ENCODE measurements at regions not wholly inside any gene's neighbourhood (a gene's known extent, or its start where the extent isn't known, plus 50 kb on each side); places are given as distances from the start of the nearest gene placed in this dataset.
"Not testable (repeated sequence)": the region's sequence is repeated elsewhere in the genome, so short reads cannot be mapped to it uniquely, and the experiment has no call there.

DNA sequence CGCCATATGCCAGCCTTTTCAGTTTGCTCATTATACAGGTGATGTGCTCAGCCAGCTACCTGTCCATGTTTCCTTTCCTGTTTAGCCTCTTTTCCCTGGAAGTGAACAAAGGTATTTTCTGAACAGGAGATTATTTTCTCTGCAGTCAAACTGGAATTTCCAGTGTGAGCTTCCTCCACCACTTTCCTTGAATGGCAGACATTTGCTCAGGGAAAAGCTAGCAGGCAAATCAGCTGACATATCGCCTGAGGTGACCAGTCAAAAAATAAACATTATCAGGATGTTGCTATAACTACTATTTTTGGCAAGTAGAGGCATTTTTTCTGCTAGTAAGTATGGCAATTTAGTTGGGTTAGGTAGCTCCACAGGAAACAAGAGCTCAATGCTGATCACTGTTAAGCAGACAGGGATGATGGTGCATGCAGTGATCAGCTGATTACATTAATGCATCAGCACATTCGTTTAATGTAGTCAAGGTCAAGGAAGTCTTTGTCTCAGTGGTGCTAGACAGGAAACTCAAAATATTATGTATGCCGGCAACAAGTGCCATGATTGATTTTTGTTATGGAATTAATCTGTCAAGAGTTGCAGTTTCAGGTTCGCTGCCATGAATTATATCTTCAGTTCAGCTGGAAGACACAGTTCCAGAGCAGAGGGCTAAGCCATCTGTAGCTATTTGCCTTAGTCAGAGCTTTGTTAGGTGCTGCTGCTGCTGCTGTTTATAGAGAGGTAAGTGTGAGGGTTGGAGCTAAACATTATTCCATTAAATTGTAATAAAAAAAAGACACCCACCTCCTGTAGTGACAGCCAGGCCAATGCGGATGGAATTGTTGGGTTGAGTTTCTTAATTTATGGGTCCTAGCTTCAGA lies 179.7 kb upstream of the ST6GALNAC5 start:
- no peak for DNase-seq (ENCODE audit: low spot score)

GRCh38 chr1:76690766-76691165 lies 176.5 kb upstream of the ST6GALNAC5 start:
- DNase-seq (ENCODE audit: low spot score), result no peak

DNA sequence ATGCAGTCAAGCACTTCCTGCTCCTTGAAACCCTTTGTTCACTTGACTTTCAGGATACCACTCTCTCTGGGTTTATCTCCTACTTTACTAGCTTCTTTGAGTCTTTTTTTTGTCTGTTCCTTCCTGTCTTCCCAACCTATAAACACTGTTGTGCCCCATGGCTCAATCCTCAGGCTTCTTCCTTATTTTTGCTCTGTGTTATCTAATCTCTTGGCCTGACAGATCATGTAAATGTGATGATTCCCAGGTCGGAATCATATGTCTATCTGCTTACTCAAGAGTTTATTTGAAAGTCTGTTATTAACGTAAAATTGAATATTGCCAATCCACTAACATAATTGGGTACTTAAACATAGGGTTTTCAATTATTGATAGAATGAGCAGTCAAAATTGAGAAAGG lies 171.7 kb upstream of the ST6GALNAC5 start:
- DNase-seq (ENCODE audit: low spot score), result no peak

GRCh38 chr1:76697361-76697760 lies 169.9 kb upstream of the ST6GALNAC5 start:
- DNase-seq (ENCODE audit: low spot score), result no peak

- DNase-seq (ENCODE audit: low spot score), result not testable (repeated sequence)
Measured at GRCh38 chr1:76699646-76700045, 167.6 kb upstream of the ST6GALNAC5 start.

GRCh38 chr1:76700200-76700599 lies 167.1 kb upstream of the ST6GALNAC5 start:
- DNase-seq (ENCODE audit: low spot score), result not testable (repeated sequence)

DNA sequence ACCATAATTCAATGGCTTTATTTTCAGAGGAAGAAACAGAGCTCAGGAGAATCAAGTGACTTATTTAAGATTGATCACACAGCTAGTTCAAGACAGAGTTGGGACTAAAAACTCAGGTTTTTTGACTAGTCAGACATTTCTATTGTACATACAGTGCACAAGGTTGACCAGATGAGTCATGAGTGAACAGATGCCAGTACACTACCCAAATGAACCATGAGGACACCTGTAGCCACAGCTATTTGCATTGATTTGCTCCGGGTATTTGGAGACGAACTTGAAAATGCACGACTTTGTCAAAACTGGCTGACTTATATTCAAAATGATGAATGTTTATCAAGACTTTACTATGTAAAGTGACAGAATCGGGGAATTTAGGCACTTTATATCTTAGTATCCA lies 161.7 kb upstream of the ST6GALNAC5 start:
- no peak for DNase-seq (ENCODE audit: low spot score)

GRCh38 chr1:76713535-76713934 lies 153.7 kb upstream of the ST6GALNAC5 start:
- no peak for DNase-seq (ENCODE audit: low spot score)

DNA sequence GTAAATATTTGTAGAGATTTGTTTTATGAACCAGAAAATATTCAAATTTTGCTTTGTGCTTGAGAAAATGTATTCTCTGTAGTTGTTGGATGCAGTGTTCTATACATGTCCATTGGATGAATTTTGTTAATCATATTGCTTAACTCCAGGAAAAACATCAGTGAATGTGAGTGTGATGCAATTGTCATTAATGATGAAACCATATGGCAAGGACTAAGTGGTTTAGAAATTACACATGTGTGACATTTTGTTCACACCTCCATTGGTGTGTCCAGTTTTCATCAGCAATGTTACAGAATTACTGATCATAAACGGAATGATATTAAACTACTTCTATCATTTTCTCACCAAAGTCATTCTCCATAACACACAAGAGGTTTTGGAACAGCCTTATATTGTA lies 151.8 kb upstream of the ST6GALNAC5 start:
- no peak for DNase-seq (ENCODE audit: low spot score)

DNA sequence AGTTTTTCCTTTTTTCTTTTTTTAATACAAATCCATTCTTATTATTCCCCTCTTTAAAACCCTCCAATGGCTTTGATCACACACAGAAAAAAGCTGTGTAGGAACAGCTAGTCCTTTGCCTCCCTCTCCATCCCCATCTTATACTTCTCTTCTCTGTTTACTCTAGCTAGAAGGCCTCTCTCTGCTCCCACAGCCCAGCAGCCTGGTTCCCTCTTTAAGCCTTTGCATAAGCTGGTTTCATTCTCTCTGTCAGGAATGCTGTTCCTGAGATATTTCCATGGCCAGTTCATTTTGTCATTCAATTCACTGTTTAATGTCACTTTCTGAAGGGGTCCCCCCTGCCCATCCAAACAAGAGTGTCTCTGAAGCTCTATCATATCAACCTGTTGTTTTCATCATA lies 143.3 kb upstream of the ST6GALNAC5 start:
- no peak for DNase-seq (ENCODE audit: low spot score)

DNA sequence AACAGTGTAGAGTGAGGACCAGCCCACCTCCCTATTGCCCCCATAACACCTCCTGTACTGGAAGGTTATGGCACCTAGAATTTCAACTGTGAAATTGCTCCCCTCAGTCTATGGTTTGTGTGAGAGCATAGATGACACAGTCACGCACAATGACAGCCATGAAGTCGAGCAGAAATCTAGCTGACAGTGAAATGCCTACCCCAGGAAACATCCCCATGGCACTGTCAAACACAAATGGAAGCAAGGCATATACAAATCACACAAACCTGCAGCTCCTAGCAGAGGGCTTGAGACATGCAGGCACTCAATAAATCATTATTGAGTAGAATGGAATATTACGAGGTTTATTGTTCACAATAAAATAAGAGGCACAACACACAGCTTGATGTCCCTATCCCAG lies 142.5 kb upstream of the ST6GALNAC5 start:
- DNase-seq (ENCODE audit: low spot score), result no peak

DNA sequence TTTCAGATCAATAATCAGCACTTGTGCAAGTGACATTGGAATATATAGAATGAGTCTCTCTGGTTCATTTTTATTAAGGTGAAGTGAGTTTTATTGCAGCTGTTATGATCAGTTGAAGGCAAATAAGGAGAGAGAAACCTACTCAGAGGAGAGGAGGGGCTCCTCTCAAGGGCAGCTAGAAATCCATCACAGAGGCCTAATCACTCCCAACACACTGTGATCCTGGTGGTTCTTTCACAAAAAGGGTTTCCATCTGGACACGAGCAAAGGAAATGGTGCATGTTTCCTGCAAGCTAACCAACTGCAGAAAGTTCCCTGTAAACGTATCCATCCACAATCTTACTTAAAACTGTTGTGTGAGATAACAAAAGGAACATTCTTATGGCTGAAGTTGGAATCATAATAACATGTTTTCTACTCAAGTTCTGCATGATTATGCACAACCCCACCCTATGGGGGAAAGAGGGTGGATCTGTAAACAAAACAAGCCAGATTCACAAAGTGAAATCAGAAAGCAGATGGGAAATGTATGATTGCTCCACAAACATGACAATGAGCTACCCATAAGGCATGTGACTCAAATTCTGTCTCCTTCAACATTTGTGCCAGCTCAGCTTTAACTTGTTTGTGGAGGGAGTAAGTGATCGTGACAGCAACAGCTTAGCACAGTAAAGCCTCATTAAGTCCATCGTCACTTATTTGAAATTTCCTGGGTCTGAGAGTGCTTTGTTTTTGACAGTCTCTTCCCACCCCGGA lies 141.2 kb upstream of the ST6GALNAC5 start:
- DNase-seq (ENCODE audit: low spot score), result no peak

GRCh38 chr1:76727520-76727919 lies 139.8 kb upstream of the ST6GALNAC5 start:
- no peak for DNase-seq (ENCODE audit: low spot score)

DNA sequence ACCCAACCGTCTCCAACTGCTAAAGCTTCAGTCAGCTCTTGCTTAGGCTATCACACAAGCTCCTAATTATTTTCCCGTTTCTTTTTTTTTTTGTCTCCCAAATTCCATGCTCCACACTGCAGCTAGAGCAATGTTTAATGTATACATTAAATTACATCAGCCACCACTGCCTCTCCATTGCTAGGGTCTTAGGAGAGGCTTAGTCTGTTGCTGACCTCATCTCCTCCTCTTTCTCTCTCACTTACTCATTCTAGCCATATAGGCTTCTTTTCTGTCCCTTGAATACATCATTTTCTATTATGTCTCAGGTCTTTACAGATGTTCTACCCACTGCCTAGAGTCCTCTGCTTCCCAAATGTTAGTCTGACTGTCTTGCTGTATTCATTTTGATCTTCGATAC lies 138.1 kb upstream of the ST6GALNAC5 start:
- DNase-seq (ENCODE audit: low spot score), result no peak

DNA sequence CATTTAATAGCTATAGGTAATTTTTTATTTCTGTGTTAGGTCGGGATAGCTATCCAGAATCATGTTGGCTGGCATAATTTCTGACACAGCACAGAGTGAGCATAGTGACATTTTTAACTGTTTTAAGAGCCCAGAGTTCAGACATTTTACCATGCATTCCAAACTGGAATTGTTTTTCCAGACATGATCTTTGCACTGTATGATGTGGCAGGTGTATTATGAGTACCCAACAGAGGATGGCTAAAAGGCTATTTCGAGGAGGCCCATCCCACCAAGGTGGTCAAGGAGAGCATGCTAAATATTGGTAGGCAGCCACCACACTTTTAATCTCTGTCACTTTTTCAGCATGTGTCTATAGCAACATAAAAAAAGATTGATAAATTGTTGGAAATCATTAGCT lies 137.3 kb upstream of the ST6GALNAC5 start:
- DNase-seq (ENCODE audit: low spot score), result no peak

DNA sequence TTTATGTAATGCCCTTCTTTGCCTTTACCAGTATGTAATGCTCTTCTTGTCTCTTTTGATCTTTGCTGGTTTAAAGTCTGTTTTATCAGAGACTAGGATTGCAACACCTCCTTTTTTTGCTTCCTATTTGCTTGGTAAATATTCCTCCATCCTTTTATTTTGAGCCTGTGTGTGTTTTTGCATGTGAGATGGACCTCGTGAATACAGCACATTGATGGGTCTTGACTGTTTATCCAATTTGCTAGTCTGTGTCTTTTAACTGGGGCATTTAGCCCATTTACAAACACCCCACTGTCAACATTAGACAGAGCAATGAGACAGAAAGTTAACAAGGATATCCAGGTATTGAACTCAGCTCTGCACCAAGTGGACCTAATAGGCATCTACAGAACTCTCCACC lies 128.9 kb upstream of the ST6GALNAC5 start:
- not testable (repeated sequence) for DNase-seq (ENCODE audit: low spot score)

DNA sequence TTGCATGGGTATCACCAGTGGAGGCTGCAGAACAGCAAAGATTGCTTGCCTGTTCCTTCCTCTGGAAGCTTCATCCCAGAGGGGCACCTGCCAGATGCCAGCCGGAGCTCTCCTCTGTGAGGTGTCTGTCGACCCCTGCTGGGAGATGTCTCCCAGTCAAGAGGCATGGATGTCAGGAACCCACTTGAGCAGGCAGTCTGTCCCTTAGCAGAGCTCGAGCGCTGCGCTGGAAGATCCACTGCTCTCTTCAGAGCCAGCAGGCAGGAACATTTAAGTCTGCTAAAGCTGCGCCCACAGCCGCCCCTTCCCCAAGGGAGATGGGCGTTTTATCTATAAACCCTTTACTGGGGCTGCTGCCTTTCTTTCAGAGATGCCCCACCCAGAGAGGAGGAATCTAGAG lies 126.3 kb upstream of the ST6GALNAC5 start:
- not testable (repeated sequence) for DNase-seq (ENCODE audit: low spot score)

GRCh38 chr1:76744989-76745388 lies 122.3 kb upstream of the ST6GALNAC5 start:
- no peak for DNase-seq (ENCODE audit: low spot score)

DNA sequence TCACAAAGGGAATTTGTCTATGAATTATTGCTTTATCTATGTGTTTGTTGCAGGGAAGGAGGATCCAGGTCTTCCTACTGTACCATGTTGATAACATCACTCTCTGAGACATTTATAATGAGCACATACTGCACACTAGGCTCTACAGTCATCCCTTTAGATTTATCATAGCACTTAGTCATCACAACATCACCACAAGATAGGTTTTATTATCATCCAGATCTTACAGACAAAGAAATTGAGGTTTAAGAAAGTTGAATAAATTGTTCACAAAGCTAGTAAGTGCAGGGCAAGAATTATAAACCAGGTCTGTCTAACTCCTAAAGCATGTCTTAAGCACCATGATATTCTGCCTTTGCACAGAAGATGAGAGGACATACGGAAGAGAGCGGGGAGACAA lies 121.1 kb upstream of the ST6GALNAC5 start:
- DNase-seq (ENCODE audit: low spot score), result no peak

- DNase-seq (ENCODE audit: low spot score), result no peak
Measured at GRCh38 chr1:76754730-76755129, 112.5 kb upstream of the ST6GALNAC5 start.

DNA sequence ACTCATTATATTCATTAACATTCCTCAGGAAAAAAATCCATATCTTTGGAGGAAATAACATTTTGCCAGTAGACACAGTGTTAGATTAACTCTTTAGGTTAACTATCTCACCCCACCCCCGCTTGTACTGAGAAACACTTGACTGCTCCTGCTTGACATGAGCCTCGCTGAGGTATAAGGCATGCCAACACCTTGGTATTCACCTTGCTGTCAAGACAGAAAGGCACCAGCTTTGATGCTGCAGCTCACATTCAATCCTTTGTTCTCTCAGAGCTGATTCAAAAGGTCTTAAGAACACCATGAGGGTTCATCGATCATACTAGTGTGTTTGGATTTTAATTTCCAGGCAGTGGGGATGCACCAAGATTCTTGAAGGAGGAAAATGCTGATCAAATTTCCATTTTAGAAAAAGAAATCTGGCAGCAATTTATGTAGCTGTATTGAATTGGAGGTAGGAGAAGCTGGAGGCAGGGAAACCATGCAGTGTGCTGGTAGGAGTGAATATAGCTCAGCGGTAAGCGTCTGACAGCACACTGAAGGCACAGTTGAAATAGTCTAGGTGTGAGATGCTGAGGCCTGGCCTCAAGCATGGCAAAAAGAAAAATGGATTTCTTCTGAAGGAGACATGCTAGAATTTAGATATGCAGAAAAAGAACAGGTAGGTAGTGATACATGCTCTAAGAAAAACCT lies 108.0 kb upstream of the ST6GALNAC5 start:
- no peak for DNase-seq (ENCODE audit: low spot score)

DNA sequence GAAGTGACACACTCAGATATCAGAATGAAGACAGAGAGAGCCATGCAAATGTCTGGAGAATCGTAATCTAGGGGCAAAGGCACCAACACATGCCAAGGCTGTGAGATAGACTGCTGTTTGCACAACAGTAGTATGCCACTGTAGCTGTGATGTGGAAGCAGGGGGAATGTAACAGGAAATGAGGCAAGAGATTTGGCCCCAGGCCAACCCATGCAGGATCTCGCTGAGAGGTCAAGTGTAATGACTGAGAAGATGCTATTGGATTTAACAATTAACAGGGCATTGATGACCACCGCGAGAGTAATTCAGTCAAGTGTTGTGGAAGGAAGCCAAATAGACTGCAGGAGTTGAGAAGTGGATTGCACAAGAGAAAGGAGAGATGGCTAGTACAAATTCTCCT lies 107.3 kb upstream of the ST6GALNAC5 start:
- DNase-seq (ENCODE audit: low spot score), result no peak

GRCh38 chr1:76763738-76764137 lies 103.5 kb upstream of the ST6GALNAC5 start:
- DNase-seq (ENCODE audit: low spot score), result no peak
